Cerebellar cortex (tissue), 1 donor: ENCODE measurements at regions not wholly inside any gene's neighbourhood (a gene's known extent, or its start where the extent isn't known, plus 50 kb on each side); places are given as distances from the start of the nearest gene placed in this dataset.

Source experiments
- DNase-seq: peaks from one replicate; pipeline ENCODE4 v3.0.0-alpha.2; 2015; ENCODE audit warnings: low spot score

GRCh38 chr10:90458571-90458970 is 399.3 kb downstream of the HTR7 start:
- no peak for DNase-seq

- DNase-seq: no peak
Observed at GRCh38 chr10:90461437-90462155, 396.2 kb downstream of the HTR7 start.

- DNase-seq: no peak
Observed at GRCh38 chr10:90462749-90463470, 394.9 kb downstream of the HTR7 start.

GRCh38 chr10:90464329-90464728 is 393.5 kb downstream of the HTR7 start:
- DNase-seq: no peak

- no peak for DNase-seq
Observed at GRCh38 chr10:90470966-90471365, 386.9 kb downstream of the HTR7 start.

- DNase-seq: no peak
Observed at GRCh38 chr10:90480466-90480865, 377.4 kb downstream of the HTR7 start.

GRCh38 chr10:90481326-90481923 is 376.4 kb downstream of the HTR7 start:
- no peak for DNase-seq

- no peak for DNase-seq
Observed at GRCh38 chr10:90484518-90484917, 373.3 kb downstream of the HTR7 start.

- no peak for DNase-seq
Observed at GRCh38 chr10:90494183-90494582, 363.7 kb downstream of the HTR7 start.

GRCh38 chr10:90504172-90504571 is 353.7 kb downstream of the HTR7 start:
- DNase-seq: no peak

- DNase-seq: no peak
Observed at GRCh38 chr10:90526721-90527120, 331.1 kb downstream of the HTR7 start.

GRCh38 chr10:90530521-90530920 is 327.3 kb downstream of the HTR7 start:
- DNase-seq: no peak

- DNase-seq: no peak
Observed at GRCh38 chr10:90557385-90557784, 300.5 kb downstream of the HTR7 start.

GRCh38 chr10:90560331-90560730 is 297.5 kb downstream of the HTR7 start:
- DNase-seq: no peak

GRCh38 chr10:90561666-90562065 is 296.2 kb downstream of the HTR7 start:
- DNase-seq: no peak

- DNase-seq: no peak
Observed at GRCh38 chr10:90571481-90572258, 286.2 kb downstream of the HTR7 start.

- no peak for DNase-seq
Observed at GRCh38 chr10:90575125-90575524, 282.7 kb downstream of the HTR7 start.

GRCh38 chr10:90577569-90577968 is 280.3 kb downstream of the HTR7 start:
- no peak for DNase-seq

GRCh38 chr10:90579602-90580242 is 278.1 kb downstream of the HTR7 start:
- DNase-seq: peak; percentile 12

GRCh38 chr10:90583416-90583815 is 274.4 kb downstream of the HTR7 start:
- DNase-seq: no peak

- no peak for DNase-seq
Observed at GRCh38 chr10:90587081-90587491, 270.8 kb downstream of the HTR7 start.

GRCh38 chr10:90587561-90587960 is 270.3 kb downstream of the HTR7 start:
- DNase-seq: no peak
